HFF-Myc (cell line): ENCODE measurements at regions not wholly inside any gene's neighbourhood (a gene's known extent, or its start where the extent isn't known, plus 50 kb on each side); places are given as distances from the start of the nearest gene placed in this dataset.

ENCODE experiments used
- DNase-seq: peaks from one replicate; pipeline ENCODE4 v3.0.0-alpha.2; 2011; ENCODE audit warnings: low read depth; ENCODE audit errors: extremely low read depth
- H3K4me3 ChIP-seq: replicated peaks from 2 replicates; pipeline ENCODE4 v1.5.1; 2011; ENCODE audit warnings: low read depth, mild to moderate bottlenecking, control low read depth, low read length
- CTCF ChIP-seq: IDR thresholded peaks from 2 replicates; pipeline ENCODE4 v1.5.1; 2012; ENCODE audit warnings: mild to moderate bottlenecking, low read depth, low read length, control low read depth; ENCODE audit errors: missing control alignments

GRCh38 chr7:13829231-13829630 is 160.2 kb downstream of the ETV1 start:
- TF ChIP-seq CTCF: no peak
- no peak for DNase-seq

GRCh38 chr7:13829914-13830900 is 159.3 kb downstream of the ETV1 start:
- no peak for TF ChIP-seq CTCF
- peak; percentile 22 for DNase-seq
- H3K4me3 ChIP-seq: no peak overlapping the region

More at GRCh38 chr7:13829231-13829630, 160.2 kb downstream of the ETV1 start:
- no peak overlapping the region for H3K4me3 ChIP-seq

GRCh38 chr7:13832346-13832745 is 157.1 kb downstream of the ETV1 start:
- no peak for TF ChIP-seq CTCF
- DNase-seq: no peak
- no peak overlapping the region for H3K4me3 ChIP-seq

DNA sequence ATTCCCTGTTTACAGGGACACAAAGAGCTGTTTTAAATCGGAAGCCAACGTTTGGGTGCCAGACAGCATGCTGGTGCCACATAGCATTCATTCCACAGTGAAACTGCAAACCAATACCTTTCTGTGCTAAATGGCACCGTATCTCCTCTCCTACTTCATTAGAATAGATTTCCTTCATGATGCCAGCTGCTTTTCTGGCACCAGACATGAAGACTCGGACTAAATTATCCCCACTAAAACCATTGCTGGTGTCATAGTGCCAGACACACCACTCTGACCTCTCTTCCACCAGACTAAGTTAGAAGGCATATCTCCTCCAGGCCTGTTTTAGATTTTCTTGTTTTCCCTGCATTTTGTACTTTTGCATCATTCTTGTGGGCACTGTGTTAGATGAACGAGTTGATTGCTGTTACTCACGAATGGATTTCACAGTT is 155.1 kb downstream of the ETV1 start:
- no peak for TF ChIP-seq CTCF
- DNase-seq: no peak
- H3K4me3 ChIP-seq: no peak overlapping the region

DNA sequence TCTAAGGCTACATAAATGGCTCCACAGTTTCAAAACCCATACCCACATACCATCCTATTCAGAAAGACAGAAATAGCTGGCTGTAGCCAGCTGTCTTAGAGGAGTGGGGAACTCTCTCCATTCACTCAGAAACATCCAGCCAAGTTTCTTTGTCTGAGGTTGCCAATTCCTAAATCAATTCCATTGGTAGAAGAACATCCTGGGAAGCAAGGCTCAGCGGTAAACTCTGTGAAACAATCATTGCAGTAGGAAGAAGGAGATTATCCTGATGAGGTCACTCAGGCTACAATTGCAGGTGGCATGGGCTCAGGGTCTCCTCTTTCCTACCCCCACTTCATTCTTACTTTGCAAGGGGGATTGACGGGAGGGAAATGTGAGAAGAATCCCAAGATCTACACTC is 154.0 kb downstream of the ETV1 start:
- TF ChIP-seq CTCF: no peak
- no peak for DNase-seq
- H3K4me3 ChIP-seq: no peak overlapping the region

DNA sequence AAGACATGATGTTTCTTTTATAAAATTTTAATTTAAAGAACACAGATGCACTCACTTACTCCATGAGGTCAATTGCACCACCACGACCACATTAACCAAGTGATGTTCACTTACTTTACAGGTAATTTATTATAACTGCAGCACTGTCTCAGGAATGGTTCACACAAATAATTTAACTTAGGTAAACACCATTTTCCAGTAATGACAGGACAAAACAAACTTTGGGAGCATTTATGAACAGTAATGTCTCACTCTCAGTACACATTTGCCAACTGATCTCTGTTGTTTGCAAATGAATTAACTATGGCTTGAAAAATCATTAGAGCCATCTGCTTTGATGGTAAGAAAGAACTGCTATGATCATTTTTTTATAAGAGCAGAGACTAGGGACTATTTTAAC is 150.4 kb downstream of the ETV1 start:
- DNase-seq: no peak
- no peak for TF ChIP-seq CTCF
- H3K4me3 ChIP-seq: no peak overlapping the region
